ENCODE measurements at regions not wholly inside any gene's neighbourhood (a gene's known extent, or its start where the extent isn't known, plus 50 kb on each side); places are given as distances from the start of the nearest gene placed in this dataset.

DNA sequence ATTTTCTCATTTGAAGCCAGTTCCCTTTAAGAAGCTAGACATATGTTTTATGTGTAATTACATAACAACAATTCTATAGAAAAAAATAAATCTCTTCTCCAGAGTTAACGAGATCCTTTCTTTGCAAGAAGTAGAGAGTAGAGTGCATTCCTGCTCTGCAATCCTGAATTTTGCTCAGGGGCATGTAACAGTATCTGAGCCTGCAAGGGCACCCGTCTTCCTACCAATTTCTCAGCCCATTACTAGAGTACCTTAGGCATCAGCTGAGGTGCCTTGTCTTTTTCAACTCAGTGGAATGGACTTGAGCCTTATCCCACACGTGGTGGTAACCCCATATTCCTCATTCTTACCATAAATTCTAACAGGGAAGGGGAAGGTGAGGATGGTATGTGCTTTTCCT, 205.9 kb downstream of the IKZF2 start:
- no peak for DNase-seq

DNA sequence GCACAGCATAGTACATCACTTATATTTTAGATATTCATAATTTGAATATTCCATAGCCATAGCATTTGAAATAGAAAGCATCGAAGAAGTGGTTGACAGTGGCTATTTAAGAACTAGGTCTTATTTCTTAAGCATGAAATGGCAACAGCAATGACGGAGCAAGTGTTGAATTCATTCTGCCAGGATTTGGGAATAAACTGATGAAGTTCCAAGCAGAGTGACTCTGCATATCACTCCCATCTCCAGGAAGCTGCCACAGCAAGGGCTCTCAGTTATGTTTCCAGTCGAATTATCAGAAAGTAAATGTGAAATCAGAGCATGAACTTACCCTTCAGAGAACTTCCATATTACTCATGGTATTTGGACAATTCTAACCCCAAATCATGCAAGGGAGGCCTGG, 208.1 kb downstream of the IKZF2 start:
- no peak for DNase-seq

DNA sequence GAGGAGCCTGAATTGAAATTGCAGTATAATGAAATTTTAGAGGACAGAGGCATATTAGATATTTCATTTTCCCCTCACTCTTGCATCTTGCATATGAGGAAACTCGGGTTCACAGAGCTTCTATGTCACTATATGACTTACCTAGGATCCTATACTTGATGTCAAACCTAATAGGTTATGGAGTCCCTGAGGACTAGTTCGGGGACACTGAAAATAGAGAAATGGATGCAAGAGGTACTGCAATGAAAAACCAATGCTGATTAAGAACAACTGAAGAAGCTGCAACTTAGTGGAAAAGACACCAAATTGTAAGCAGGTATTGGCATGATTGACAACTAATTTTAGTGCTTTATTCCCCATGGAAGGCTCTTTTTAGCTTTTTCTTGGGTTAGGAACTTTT, 210.1 kb downstream of the IKZF2 start:
- DNase-seq: peak; percentile 48

DNA sequence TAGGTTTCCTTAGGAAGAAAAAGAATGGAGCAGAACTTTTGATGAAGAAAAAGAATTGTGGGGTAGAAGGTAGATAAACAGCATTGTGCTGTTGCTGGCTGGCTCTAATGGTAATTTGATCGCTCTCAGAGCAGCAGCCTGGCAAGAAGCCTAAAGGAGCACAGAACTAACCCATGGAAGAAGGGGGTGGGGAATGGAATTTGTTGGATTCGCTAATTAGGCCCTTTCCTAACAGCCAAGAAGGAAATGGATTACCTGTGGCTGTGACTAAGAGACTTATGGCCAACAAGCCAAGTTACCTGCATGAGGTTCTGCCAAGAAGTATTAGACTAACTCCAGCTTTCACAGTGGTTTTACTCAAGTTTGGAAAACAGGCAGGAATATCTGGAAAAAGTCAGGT, 210.6 kb downstream of the IKZF2 start:
- DNase-seq: peak; percentile 89

DNA sequence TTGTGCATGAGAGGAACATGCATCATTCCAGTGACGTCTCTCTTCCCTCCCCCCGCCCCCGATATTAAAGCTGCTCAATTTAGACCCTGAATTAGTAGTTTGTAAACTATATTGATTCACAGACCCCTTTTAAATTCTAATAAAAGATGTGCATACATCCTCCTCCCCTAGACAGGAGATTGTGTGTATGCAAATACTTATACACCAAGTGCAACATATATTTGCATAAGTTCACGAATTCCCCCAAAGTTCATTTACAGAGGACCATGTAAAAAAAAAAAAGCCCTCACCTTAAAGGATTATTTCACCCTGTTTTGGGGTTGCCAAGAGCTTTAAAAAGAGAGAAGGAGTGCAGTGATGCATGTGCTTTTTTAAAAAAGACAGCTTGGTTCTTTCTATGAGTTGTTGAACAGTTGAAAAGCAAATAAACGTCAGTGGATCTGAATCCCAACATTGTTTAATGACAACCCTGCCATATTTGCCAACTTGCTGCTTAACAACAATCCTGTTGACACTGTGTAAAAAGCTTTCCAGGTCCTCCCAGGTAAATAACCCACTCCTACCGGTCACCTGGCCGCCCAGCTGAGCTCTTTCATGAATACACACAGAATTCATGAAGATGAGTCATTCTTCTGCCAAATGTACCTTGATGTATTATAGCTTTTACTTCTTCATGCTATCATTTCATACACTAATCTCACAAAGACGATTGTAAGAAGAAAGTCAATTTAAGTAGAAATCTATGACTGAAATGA, 211.5 kb downstream of the IKZF2 start:
- peak; percentile 98 for DNase-seq

DNA sequence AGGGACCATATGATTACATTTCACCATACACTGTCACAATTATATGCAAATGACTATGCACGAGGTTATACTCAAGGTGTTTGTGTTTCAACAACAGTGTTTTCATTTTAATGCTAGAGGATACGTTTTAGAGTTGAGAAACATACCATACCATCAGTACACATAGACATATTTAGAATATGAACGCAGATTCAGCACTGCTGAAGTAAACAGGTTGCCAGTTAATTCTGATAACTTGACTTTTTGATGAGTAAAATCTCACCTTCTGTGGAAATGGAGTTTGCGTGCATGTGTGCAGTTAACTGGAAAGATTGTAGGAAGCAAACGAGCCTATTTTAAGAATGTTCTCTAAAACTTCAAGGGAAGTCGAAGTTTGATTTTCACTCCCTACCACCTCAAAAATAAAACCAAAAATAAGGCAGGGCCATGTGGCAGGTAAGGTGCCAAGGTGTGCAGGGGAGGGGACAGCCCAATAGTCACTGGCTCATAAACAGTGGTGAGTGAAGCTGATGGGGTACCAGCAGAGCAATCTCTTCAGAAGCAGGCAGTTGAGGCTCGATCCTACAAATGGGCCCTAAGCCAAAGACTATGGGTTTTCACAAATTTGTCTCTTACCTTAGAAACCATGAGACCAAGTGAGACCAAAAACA, 213.1 kb downstream of the IKZF2 start:
- no peak for DNase-seq

DNA sequence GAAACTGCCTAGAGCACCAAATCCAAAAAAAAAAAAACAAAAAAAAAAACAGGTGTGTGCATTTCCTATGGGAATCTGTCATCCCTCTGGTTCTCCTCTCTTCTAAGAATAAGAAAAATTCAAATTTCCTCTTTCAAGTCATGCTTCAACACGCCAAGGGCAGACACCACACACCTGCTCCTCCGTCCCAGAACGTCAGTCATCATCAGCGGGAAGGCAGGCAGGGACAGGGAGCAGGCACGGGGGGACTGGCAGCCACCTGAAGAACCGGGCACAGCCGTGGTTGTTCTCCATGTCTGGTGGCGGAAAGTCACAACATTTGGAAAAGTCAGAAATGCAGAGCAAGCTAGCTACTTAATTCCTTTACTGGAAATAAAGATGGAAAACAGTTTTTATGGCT, 214.8 kb downstream of the IKZF2 start:
- DNase-seq: peak; percentile 70

DNA sequence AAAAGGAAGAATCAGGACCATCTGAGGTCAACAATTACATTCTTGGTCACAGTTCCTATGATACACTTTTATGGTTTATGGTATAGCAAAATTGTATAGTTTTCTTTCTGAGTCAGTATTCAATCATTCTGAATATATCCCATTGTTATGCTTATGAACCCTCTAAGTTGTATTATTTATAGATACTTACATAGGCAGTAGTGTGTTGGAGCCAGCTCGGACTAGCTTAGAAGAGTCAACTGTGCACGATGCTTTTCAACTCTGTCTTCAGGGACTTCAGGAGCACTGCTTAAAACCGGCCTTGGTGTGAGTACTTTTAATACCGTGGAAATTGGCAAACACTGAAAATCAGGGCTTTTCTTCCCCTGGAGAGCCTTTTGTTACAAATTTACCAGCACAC, 215.7 kb downstream of the IKZF2 start:
- peak; percentile 59 for DNase-seq

DNA sequence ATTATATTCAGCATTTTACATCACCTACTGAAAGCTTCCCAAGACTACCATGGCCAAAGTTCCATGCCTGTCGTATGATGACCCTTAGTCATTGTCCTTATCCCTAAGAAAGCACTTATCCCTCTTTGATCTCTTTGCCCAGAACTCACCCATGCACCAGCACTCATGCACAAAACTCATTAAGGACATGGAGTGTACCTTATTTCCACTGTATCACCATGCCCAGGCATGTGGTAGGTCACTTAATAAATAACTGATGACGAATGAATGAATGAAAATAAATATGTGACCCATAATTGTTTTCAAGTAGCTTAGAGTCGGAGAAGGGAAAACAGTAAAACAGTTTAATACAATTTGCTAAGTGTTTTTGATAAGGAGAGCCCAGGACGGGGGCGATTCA, 220.1 kb downstream of the IKZF2 start:
- DNase-seq: peak; percentile 57

DNA sequence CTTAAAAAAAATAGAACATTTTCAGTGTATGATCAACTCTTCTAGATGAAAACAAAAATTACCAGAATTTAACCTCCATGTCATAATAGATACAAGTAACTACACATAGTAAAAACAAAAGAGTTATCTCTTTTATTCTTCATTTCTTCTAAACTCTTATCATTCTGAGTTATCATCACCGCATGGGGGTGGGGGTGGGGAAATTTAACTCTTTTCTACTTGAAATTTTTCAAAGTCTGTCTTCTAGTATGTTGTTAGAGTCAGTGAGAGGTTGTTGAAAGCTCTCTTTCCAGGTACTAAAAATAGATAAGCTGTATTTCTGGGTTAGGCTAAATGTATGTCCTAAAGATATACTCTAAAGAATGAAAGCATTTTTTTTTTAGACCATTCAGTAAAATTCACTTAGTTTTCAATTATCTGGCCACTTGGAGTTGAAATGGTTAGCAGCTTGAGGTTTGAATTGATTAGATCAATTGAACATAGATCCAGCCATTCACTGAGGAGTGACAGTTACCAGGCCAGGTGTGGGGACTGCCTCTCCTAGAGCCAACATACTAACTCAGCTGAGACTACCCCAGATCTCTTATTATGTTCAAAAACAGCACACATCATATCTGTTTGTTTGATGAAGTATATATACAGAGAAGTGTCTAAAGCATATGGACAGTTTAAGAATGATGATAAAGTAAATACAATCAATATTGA, 220.7 kb downstream of the IKZF2 start:
- DNase-seq: no peak

DNA sequence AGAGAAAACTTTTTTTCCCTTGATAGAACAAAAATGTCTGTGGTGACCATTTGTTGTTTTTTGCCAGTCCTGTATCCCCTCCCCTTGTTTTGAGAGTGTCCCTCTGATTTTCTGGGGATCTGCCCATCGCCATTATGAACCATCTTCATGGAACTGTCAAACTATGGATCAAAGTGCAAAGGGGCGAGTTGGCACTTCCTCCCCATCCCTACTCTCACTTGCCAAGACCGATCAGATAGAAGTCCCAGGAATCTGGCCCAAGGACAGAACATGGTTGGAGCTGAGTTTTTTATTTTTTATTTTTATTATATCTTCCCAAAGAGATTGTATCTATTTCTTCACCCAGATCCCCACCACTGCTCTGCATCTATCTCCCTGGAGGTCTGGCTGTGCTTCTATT, 221.4 kb downstream of the IKZF2 start:
- DNase-seq: no peak

DNA sequence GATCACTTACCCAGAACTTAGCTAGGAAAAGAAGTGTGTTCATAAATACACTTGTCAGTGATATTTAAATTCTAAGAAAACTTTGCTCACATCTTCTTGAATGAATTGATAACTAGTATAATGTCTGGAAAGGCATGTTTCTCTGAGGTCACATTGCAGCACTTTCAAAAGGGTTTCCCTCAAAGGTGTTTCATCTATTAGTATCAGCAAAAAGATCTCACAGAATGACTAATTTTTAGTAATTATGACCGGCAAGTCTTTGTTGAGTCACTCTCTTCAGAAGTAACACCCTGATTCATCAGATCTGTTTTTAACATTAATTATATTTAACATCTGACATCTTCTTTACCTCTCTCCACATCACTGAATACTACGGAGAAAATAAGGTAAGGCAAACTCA, 222.3 kb downstream of the IKZF2 start:
- DNase-seq: no peak

DNA sequence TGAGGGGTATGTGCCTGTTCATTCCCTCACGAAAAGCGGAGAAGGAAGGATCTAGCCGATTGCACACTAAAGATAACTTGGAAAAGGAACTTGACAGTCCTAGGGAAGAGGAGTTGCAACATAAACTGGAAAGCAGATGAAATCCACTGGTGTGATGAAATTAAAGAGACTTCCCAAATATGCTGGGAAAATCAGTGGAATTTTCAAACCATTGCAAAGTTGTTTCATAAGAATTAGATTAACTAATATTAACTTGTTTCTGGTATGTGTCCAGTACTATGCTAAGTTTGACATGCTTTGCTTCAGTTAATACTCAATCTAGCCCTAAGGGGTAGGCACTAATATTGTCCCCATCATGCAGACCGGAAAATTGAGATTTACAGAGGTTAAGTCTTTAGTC, 222.7 kb downstream of the IKZF2 start:
- no peak for DNase-seq

DNA sequence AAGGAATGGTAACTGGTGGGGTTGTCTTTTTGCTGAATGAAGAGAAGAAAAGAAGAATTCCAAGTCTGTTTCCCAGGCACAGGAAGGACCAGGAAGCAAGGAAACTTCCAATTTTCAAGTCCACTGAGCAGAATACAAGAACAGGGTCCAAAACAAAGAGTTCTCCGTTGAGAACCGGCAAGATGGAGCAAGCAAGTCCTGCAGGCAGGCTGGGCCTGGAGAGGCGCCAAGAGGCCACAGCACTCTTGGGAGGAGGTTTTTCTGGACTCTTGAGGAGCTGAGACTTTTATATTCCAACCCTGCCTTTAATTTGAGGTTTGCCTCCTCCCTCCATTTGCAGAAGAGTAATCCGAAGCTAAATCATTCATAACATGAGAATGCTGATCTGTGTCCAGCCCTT, 224.5 kb downstream of the IKZF2 start:
- no peak for DNase-seq

DNA sequence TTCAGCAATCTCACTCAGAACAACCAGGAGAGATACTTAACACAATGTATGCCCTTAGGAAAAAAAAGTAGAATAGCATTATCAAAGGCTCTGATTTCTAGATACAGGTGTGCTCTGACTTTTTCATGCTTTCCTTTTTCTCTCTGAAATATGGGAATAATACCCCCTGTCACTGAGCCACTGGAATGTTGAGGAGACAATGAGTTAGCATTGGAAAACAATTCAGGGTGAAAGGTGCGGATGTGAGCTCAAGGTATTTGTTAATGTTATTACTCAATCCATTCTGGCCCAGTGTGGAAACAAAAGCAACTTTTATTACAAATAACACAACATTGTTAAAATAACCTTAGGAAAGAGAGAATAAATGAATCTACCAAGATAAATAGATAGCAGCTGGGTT, 228.0 kb downstream of the IKZF2 start:
- DNase-seq: no peak

DNA sequence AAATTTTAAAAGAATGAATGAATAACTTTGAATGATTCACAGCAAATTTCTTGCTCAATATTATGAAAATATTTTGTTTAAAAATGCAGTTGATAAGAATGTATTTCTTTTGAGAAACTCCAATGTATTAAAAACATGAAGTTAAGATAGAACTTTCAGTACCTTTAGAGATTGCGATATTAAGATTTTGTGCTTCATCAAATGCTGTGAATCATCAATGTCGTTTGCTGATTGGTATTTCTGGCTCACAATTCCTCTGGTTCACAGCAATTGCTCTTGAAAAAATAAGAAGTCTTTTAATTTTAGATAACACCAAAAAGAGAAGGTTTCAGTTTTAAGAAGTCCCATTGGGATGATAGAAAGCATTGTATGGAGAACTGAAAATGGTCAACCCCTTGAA, 228.7 kb downstream of the IKZF2 start:
- no peak for DNase-seq

DNA sequence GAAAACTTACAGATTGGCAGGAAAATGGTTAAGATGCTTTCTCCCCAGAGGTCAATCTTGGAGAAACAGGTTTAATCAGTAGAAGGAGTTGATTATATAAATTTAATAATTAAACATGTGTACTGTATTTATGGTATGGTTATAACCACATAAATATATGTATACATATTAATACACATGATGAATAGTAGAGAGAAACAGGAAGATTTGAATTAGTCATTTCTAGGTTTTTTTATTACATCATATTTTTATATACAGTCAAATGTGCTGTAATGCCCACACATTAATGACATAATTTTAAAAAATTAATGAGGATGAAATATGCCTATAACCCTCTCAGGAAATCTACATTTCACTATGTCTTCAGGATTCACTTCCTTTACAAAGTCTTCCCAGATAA, 229.7 kb downstream of the IKZF2 start:
- no peak for DNase-seq

DNA sequence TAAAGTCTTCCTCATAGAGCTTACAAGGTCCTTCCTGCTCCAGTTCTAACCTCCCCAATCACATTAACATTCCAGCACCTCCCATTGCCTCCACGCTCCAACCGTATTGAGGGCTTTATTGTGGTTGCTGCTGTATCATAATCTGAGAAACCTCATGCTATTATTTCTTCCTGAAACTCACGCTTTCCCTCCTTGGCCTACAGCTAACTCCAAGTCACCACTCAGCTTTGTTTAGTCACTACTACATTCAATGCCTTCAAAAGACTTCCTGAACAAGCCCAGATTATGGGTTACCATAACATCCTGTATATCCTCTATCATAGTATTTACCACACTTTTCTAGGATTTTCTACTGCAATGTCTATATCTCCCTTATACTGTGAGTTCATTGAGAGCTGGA, 230.4 kb downstream of the IKZF2 start:
- DNase-seq: no peak

DNA sequence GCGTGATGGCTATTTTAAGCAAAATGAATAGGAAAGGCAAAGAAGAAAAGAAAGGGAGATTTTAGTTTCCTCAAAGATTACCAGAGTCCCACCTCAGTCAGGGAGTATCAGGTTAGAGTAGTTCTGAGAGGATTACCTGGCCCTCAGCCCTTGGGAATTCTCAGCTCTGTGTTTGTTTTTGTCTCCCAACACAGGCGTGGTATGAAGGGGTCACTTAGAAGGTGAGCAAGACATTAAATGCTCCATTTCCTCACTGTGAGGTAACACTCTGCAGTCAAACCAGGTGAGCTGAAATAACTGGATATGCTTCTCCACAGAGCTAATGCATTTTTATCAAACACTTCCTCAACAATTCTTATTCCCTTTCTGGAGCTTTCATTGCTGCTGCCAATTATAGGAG, 232.2 kb downstream of the IKZF2 start:
- DNase-seq: peak; percentile 59

DNA sequence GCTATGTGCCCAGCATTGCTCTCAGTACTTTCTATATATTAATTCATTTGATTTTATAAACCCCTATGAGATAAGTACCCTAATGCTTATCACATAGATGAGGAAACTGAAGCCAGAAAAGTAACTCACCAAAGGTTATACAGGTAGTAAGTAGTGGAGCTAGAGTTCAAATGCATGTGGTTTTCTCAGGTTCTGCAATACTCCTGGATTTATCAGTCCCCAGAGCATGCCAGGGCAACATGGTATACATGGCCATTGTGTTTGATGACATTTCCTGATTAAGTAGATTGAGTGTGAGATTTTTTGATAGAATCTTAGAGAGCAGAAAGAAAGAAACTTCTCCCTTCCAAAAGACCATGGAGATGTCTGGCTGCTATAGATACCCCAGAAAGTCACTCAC, 233.1 kb downstream of the IKZF2 start:
- DNase-seq: no peak

DNA sequence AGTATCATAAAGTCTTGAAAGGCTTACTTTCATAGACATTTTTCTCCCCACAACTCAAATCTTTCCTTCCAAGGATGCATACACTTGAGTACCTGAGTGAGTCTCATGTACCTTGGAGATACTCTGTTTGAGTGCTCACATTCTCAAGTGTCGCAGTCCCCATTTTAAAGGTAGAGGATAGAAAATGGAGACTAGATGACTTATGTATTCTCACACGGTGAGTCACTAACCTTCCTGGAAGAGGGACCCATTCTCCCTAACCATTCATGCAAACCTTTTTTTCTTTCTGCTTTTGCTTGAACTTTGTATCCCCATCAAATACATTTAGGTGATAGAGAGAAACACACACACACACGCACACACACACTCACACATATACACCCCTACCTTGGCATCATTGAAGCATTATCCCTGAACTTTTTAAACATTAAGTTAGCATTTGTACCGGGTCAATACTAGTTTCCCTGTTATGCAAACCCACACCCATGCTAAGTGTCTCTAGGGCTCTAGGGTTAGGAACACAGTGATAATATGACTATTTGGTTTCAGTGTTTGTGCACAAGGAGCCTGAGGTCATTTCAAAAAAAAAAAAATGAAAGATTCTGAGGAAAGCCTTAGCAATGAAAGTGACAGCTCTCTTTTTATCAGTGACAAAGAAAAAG, 236.2 kb downstream of the IKZF2 start:
- DNase-seq: peak; percentile 55

DNA sequence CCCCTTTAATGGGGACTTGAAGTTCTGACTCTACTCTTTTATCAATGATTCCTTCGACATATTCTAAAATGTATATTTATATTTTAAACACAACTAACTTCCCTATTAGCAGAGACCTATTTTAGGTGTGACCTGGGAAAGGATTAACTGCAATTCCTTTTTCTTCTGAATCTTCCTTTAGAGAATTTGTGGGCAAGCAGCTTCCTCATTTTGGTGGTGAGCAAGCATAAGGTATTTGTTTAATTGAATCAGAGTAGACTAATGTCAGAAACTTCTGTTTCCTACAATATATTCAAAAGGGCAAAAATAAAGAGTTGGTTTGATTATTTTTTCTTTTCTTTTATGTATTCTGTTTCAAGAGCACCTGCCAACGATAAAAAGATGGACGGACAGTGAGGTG, 237.0 kb downstream of the IKZF2 start:
- DNase-seq: no peak

DNA sequence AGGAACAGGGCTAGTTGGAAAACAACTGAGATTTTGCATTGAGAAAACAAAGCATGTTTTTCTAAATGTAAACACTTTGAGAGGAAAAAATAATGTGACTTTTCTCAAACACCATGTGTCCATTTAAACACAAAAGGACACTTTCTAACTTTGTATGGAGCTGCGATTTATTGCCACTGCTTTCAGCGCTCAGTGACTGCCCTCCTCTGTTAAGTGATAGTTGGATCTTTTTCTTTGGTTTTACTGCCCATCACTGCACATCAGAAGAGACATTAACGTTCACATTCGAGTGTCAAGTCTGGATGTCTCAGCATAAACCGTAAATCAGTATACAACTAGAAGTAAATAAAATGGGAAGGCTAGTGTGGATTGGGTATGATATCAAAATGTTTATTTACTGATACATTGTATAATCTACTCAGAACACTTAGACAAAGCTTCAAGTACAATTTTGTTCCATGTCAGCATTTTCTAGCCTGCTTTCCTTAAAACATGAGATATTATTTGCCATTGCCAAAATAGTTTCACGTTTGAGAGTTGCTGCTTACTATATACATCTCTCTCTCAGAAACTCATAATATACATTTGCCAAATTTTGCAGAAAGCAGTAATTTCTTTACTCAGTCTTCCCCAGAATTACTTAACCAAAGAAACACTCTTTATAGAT, 237.6 kb downstream of the IKZF2 start:
- DNase-seq: no peak
